GM12864 (cell line): ENCODE measurements at regions not wholly inside any gene's neighbourhood (a gene's known extent, or its start where the extent isn't known, plus 50 kb on each side); places are given as distances from the start of the nearest gene placed in this dataset.

Experiments
- DNase-seq: peaks from one replicate; pipeline ENCODE4 v3.0.0-alpha.2; 2011; ENCODE audit warnings: low read depth
- H3K4me3 ChIP-seq: 2 replicates; pipeline ENCODE4 v1.5.1; 2011; ENCODE audit warnings: mild to moderate bottlenecking, low read depth, low read length, control low read depth
- CTCF ChIP-seq: IDR thresholded peaks from 2 replicates; pipeline ENCODE4 v1.5.1; 2011; ENCODE audit warnings: low read depth, mild to moderate bottlenecking, moderate library complexity, low read length, control low read depth, inconsistent platforms; ENCODE audit errors: missing control alignments

- no peak for TF ChIP-seq CTCF
- no peak for DNase-seq
- no peak overlapping the region for H3K4me3 ChIP-seq
Observed at GRCh38 chr10:55426138-55426537, 625.1 kb upstream of the PCDH15 start.

- no peak for TF ChIP-seq CTCF
- DNase-seq = no peak
- no peak overlapping the region for H3K4me3 ChIP-seq
Observed at GRCh38 chr10:55410415-55410885, 609.4 kb upstream of the PCDH15 start.

- TF ChIP-seq CTCF = no peak
- DNase-seq = no peak
Observed at GRCh38 chr10:55404094-55404493, 603.1 kb upstream of the PCDH15 start.

GRCh38 chr10:55400075-55400849, 599.2 kb upstream of the PCDH15 start:
- no peak for TF ChIP-seq CTCF
- no peak overlapping the region for H3K4me3 ChIP-seq
- no peak for DNase-seq

More at GRCh38 chr10:55404094-55404493, 603.1 kb upstream of the PCDH15 start:
- no peak overlapping the region for H3K4me3 ChIP-seq

- no peak for TF ChIP-seq CTCF
- DNase-seq = no peak
- no peak overlapping the region for H3K4me3 ChIP-seq
Observed at GRCh38 chr10:55398497-55398882, 597.5 kb upstream of the PCDH15 start.

GRCh38 chr10:55397777-55398496, 596.9 kb upstream of the PCDH15 start:
- no peak overlapping the region for H3K4me3 ChIP-seq

More at GRCh38 chr10:55397777-55398496, 596.9 kb upstream of the PCDH15 start:
- TF ChIP-seq CTCF = no peak
- DNase-seq = no peak
